ENCODE measurements at regions not wholly inside any gene's neighbourhood (a gene's known extent, or its start where the extent isn't known, plus 50 kb on each side); places are given as distances from the start of the nearest gene placed in this dataset.

DNA sequence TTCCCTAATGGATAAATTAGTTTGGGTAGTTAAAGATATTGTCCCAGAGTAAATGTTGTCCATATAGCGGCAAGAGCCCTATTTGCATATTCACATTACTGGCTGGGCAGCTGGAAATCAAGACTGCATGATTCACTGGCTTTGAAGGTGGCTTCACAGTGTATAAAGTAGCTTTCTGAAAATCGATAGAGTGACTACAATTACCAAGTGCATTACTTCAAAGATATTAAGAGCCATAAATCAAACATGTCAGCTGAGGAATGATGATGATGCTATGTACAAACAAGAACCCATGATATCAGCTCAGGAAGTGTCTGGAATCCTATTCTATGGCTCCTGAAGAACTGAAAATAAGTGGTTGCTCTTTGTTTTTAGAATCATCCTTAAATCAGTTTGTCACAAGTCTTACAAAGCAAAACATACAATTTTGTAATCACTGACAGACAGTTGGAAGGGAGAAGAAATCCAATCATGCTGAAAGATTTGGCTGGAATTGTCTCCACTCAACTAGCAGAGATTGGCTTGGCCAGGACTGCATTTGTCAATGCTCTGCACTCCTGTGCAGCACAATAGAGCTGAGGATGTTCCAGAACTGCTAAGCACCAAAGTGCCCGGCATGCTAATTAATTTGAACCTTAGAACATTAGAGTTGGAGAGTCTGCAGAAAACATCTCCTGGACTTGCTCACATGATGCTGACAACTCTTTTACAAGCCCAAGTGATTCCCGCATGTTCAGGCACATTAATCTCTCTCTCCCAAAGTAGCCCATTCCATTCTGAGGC lies 77.9 kb upstream of the B3GAT2 start:
- no peak for TF ChIP-seq FOXP2 (optimal IDR thresholded peaks at IDR 0.05; ENCODE audit: borderline replicate concordance, extremely low read depth, extremely low read length, insufficient read depth)
- TF ChIP-seq SIN3A (IDR thresholded peaks at IDR 0.05; ENCODE audit: borderline replicate concordance, insufficient read depth, low read length): no peak
- no peak for TF ChIP-seq TAF1 (IDR thresholded peaks at IDR 0.05; ENCODE audit: borderline replicate concordance, insufficient read depth, low read length)
- no peak for TF ChIP-seq POLR2AphosphoS5 (IDR thresholded peaks at IDR 0.05; ENCODE audit: low read depth, low read length)
- TF ChIP-seq, protein P1, sequence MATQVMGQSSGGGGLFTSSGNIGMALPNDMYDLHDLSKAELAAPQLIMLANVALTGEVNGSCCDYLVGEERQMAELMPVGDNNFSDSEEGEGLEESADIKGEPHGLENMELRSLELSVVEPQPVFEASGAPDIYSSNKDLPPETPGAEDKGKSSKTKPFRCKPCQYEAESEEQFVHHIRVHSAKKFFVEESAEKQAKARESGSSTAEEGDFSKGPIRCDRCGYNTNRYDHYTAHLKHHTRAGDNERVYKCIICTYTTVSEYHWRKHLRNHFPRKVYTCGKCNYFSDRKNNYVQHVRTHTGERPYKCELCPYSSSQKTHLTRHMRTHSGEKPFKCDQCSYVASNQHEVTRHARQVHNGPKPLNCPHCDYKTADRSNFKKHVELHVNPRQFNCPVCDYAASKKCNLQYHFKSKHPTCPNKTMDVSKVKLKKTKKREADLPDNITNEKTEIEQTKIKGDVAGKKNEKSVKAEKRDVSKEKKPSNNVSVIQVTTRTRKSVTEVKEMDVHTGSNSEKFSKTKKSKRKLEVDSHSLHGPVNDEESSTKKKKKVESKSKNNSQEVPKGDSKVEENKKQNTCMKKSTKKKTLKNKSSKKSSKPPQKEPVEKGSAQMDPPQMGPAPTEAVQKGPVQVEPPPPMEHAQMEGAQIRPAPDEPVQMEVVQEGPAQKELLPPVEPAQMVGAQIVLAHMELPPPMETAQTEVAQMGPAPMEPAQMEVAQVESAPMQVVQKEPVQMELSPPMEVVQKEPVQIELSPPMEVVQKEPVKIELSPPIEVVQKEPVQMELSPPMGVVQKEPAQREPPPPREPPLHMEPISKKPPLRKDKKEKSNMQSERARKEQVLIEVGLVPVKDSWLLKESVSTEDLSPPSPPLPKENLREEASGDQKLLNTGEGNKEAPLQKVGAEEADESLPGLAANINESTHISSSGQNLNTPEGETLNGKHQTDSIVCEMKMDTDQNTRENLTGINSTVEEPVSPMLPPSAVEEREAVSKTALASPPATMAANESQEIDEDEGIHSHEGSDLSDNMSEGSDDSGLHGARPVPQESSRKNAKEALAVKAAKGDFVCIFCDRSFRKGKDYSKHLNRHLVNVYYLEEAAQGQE (IDR thresholded peaks at IDR 0.05; ENCODE audit: insufficient read depth in 1 of 2, low read depth in 2 of 2, low read length in 2 of 2): no peak

DNA sequence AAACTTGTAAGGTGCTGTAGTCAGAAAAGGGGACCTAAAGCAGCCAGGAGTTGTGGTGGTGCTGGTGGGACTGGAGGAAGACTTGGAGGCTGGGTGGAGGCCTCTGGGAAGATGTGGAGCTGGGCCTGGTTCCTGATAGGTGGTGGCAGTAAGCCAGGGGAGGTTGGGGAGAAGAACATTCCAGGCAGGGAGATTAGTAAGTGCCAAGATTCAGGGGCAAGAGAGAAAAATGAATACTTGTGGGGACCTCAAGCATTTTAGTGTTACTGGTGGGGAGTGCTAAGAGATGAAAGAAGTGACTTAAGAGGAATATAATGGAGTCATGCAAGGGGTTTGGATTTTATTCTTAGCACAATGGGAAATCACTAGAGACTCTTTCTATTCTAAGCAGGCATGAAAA lies 79.0 kb upstream of the B3GAT2 start:
- TF ChIP-seq, protein P1 (IDR thresholded peaks at IDR 0.05; ENCODE audit: insufficient read depth in 1 of 2, low read depth in 2 of 2, low read length in 2 of 2): no peak
- TF ChIP-seq SIN3A (IDR thresholded peaks at IDR 0.05; ENCODE audit: borderline replicate concordance, insufficient read depth, low read length) (no peak), FOXP2 (optimal IDR thresholded peaks at IDR 0.05; ENCODE audit: borderline replicate concordance, extremely low read depth, extremely low read length, insufficient read depth) (no peak), POLR2AphosphoS5 (IDR thresholded peaks at IDR 0.05; ENCODE audit: low read depth, low read length) (no peak), TAF1 (IDR thresholded peaks at IDR 0.05; ENCODE audit: borderline replicate concordance, insufficient read depth, low read length) (no peak)

DNA sequence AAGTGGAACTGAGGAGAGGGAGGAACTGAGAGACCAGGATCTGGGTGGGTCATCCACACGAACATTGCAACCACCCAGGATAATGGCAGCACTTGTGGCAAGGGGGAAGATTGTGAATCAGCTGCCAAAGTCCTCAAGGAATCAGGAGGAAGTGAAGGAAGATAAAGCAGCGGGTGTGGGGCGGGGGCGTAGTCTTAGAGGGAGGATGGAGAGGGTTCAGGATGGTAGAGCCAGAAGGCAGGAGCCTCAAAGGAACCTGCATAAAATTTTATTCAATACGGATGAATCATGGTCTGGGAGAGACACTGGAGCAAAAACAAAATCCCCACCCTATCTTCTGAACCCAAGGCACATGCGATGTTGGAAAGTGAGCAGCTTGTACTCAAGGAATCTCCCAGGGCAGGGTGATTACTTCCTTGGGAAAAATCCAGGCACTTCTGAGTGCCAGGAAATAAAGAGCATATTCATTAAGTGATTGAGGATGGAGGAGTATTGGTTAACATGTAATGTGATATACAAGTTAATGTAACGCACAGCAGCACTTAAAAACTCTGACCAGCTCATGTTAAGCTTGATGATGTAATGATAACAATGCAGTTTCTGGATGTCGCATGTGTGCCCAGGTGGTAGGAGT lies 82.0 kb upstream of the B3GAT2 start:
- TF ChIP-seq SIN3A (IDR thresholded peaks at IDR 0.05; ENCODE audit: borderline replicate concordance, insufficient read depth, low read length) (no peak), TAF1 (IDR thresholded peaks at IDR 0.05; ENCODE audit: borderline replicate concordance, insufficient read depth, low read length) (no peak), FOXP2 (optimal IDR thresholded peaks at IDR 0.05; ENCODE audit: borderline replicate concordance, extremely low read depth, extremely low read length, insufficient read depth) (no peak), POLR2AphosphoS5 (IDR thresholded peaks at IDR 0.05; ENCODE audit: low read depth, low read length) (no peak)
- TF ChIP-seq, protein P1 (IDR thresholded peaks at IDR 0.05; ENCODE audit: insufficient read depth in 1 of 2, low read depth in 2 of 2, low read length in 2 of 2): no peak

DNA sequence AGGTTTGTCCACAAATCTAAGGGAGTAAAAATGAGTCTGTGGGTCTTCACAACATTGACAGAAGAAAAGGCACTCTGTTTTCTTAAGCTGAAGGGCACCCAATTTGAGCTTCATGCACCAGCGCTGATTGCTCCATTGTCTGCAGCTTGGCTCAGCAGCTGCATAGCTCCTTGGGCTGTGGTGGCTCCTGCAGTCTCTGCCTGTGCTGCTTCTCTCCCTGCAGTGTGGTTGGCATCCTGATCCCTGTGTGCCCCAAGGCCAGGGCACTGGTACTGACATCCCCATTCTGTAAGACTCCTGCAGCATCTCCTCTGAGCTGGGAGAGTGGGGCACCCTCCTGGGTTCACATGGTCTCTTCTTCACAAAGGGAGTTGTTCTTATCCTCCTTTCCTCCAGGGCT lies 83.2 kb upstream of the B3GAT2 start:
- no peak for TF ChIP-seq SIN3A (IDR thresholded peaks at IDR 0.05; ENCODE audit: borderline replicate concordance, insufficient read depth, low read length)
- TF ChIP-seq, protein P1 (IDR thresholded peaks at IDR 0.05; ENCODE audit: insufficient read depth in 1 of 2, low read depth in 2 of 2, low read length in 2 of 2): no peak
- TF ChIP-seq FOXP2 (optimal IDR thresholded peaks at IDR 0.05; ENCODE audit: borderline replicate concordance, extremely low read depth, extremely low read length, insufficient read depth): no peak
- TF ChIP-seq POLR2AphosphoS5 (IDR thresholded peaks at IDR 0.05; ENCODE audit: low read depth, low read length): no peak
- TF ChIP-seq TAF1 (IDR thresholded peaks at IDR 0.05; ENCODE audit: borderline replicate concordance, insufficient read depth, low read length): no peak

Data from PFSK-1 (cell line).